HG03045 (cell line): ENCODE measurements at regions not wholly inside any gene's neighbourhood (a gene's known extent, or its start where the extent isn't known, plus 50 kb on each side); places are given as distances from the start of the nearest gene placed in this dataset.

Source experiments
- ATAC-seq: cut with Tn5 transposase; IDR thresholded peaks from one replicate; pipeline ENCODE4 v1.9.1; 2021; ENCODE audit warnings: mild to moderate bottlenecking, moderate library complexity; ENCODE audit not compliant: unreplicated experiment

- ATAC-seq, result no peak
Measured at GRCh38 chr5:168211936-168212335, 79.5 kb upstream of the WWC1 start.

DNA sequence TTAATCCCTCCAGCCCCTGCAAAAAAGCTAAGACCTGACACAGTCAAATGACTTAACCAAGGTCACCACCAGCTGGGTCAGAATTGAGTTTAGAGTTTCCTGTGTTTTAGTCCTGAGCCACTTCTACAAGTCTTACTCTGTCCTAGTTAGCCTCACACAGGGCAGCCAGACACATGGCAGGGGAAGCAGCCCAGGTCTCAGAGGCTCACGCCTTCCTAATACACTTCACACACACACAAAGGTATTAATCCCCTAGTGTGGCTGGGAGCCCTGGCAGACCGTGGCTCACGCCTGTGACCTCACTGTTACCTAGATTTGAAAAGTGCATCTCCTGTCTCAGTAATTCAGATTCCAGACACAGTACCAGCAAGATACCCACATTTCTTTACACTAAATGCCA is 77.4 kb upstream of the WWC1 start:
- ATAC-seq, result no peak

DNA sequence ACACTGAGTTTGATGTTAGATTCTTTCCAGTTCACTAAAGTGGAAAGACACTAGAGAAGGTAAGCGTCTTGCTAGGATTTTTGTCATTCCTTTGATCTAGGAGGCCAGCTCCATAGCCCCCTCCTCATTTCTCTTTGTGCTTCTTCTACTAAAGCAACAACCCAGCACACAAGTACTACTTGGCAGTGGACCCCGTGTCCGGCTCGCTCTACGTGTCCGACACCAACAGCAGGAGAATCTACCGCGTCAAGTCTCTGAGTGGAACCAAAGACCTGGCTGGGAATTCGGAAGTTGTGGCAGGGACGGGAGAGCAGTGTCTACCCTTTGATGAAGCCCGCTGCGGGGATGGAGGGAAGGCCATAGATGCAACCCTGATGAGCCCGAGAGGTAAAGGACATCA is 76.6 kb upstream of the WWC1 start:
- ATAC-seq, result no peak

- ATAC-seq, result no peak
Measured at GRCh38 chr5:168215646-168216045, 75.8 kb upstream of the WWC1 start.

GRCh38 chr5:168216989-168217388 is 74.5 kb upstream of the WWC1 start:
- no peak for ATAC-seq

DNA sequence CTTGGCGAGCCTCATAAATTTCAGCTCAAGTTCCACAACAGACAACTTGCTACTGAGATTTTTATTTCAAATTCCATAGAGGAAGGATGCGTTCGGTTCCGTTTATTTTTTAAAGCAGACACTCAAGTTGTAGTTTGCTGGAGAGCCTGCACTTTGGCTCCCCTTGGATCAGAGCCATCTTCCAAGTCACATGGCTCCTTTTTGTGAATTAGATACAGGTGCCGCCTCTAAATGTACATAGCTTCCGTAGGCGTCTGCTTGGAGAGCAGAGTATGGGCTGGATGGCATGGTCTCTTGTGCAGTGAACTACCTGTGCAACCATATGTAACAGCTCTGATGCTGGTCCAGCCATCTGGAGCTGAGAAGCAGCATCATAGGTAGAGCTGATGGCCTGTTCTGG is 73.9 kb upstream of the WWC1 start:
- no peak for ATAC-seq

DNA sequence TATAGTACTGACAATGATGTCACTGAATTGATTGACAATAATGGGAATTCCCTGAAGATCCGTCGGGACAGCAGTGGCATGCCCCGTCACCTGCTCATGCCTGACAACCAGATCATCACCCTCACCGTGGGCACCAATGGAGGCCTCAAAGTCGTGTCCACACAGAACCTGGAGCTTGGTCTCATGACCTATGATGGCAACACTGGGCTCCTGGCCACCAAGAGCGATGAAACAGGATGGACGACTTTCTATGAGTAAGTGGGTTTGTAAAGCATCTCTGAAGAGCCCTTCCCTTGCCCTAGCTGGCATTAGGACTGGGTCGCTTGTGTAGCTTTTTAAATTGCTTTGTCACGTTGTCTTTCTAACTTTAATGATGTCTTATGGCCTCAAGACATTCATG is 72.7 kb upstream of the WWC1 start:
- ATAC-seq, result no peak

DNA sequence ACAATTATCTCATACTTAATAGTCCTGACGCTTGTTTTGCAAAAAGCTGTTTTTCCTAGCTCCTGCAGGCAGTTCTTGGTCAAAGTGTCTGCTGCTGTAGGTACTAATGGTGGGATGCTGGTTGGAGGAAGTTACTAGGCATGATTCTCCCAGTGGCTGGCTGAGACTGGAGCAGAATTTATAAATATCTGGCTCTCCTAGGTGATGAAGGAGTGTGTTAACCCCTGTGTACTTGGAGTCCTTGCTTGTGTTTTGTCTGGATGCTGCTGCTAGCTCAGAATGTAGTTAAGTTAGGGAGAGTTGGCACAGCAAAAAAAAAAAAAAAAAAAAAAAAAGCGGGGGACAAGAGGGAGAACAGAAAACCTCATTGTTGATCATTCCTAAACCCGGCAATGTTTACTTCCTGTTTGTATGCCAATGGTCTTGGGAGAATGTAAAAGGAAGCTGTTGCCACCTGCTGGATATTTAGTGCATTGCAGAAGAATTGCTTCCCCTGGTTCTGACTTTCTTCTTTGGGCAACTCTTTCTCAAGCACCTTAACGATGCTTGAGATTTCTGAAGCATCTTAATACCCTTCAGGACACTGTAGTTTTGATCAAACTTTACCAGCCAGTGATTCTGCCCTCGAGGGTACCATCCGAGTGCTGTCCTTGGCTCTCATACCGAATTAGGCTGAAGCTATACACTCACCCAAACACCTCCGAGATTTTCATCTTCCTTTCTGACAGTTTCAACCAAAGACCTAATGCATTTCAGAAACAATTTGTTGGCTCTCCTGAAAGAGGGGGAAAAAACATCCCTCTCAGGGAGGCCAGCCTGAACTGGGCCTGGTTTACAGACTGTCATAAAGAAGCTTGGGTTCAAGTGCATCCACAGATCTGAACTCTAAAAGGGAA is 71.7 kb upstream of the WWC1 start:
- ATAC-seq, result peak; percentile 83

DNA sequence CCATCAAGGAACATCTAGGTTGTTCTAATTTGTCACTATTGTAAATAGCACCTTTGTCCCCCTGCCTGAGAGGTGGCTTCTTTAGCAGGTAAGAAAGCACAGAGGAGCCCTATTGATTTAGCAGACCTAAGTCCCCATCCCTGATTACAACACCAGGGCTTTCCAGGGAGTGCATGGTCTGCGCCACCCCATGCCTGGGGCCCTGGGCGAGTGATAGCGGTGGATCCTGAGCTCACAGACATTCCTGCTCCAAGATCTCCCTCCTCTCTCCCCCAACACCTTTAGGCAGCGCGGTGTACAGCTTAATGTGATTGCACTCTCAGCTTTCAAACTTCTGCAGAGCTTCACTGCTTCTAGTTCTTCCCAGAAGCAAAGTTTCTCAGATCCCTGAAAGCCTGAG is 67.4 kb upstream of the WWC1 start:
- no peak for ATAC-seq

DNA sequence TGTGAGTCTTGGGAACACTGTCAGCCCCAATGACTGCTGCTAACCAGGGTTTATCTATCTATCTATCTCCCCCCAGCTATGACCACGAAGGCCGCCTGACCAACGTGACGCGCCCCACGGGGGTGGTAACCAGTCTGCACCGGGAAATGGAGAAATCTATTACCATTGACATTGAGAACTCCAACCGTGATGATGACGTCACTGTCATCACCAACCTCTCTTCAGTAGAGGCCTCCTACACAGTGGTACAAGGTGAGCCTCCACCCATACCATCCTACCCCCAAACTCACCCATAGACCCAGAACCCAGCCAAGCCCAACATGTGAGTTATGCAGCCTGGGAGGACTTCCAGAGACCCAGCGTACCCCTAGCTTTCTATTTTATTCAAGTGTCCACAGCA is 65.4 kb upstream of the WWC1 start:
- ATAC-seq, result no peak

DNA sequence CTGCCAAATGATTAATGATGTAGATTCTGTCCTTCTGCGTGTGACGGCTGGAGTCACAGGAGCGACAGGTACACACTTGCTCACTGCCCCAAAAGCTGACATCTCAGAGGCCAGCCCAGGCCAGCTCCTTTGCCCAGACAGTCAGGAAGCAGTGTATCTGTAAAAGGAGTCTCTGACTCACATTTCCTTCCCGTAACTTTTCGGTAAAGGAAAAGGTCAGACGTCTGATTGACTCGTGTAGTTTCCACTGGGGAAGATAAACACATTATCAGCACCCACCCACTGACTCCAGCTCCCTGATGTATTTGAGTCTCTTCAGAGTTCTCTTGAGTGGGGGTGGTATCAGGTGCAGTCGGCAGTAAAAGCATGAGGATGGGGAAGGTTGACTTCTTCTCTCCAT is 64.4 kb upstream of the WWC1 start:
- ATAC-seq, result no peak

GRCh38 chr5:168227973-168228615 is 63.4 kb upstream of the WWC1 start:
- peak; percentile 100 for ATAC-seq

- no peak for ATAC-seq
Measured at GRCh38 chr5:168228668-168229067, 62.8 kb upstream of the WWC1 start.

- ATAC-seq, result no peak
Measured at GRCh38 chr5:168234133-168234532, 57.3 kb upstream of the WWC1 start.

- ATAC-seq, result no peak
Measured at GRCh38 chr5:168238463-168238862, 53.0 kb upstream of the WWC1 start.

DNA sequence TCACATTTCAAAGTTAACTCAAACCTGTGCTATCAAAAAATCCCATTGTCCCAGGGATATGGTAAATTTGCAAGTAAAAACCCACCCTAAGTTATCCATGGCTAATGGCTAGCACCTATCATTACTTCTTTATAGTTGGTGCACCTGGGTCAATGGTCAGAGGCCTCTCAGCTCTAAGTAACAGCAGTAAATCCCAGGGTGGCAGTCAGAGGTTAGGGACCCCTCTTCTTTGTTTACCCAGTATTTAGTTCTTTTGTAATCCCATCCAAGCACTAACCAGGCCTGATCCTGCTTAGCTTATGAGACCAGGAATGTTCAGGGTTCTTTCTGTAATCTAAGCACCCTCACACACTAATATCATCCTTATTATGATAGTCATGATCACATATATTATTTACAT is 52.1 kb upstream of the WWC1 start:
- no peak for ATAC-seq
